Upper lobe of left lung (tissue), 6 donors: ENCODE measurements at regions not wholly inside any gene's neighbourhood (a gene's known extent, or its start where the extent isn't known, plus 50 kb on each side); places are given as distances from the start of the nearest gene placed in this dataset.

Experiments used
- ATAC-seq, 2 donors: fragments of 200-7000 bp; cut with Tn5 transposase; one replicate each; pipeline ENCODE4 v1.9.1; 2022; ENCODE audit warnings: mild to moderate bottlenecking in 2 of 2, moderate library complexity in 2 of 2; ENCODE audit not compliant: low FRiP score in 2 of 2
- DNase-seq, 2 donors: peaks; one replicate each; pipeline ENCODE4 v3.0.0-alpha.2; 2019 to 2020
- H3K27ac ChIP-seq, 4 donors: fragments of 200-600 bp; sonication (generic); one replicate each; pipeline ENCODE4 v1.5.1; 2016 to 2019
- H3K27me3 ChIP-seq, 4 donors: fragments of 200-600 bp; sonication (generic); one replicate each; pipeline ENCODE4 v1.5.1; 2017 to 2019
- H3K36me3 ChIP-seq, 4 donors: fragments of 200-600 bp; sonication (generic); one replicate each; pipeline ENCODE4 v1.5.1; 2016 to 2019
- H3K4me1 ChIP-seq, 4 donors: fragments of 200-600 bp; sonication (generic); one replicate each; pipeline ENCODE4 v1.5.1; 2018 to 2019
- H3K4me3 ChIP-seq, 4 donors: fragments of 200-600 bp; sonication (generic); one replicate each; pipeline ENCODE4 v1.5.1; 2017 to 2019; ENCODE audit warnings: mild to moderate bottlenecking in 2 of 4, moderate library complexity in 1 of 4
- H3K9me3 ChIP-seq, 4 donors: fragments of 200-600 bp; sonication (generic); one replicate each; pipeline ENCODE4 v1.5.1; 2018 to 2019
- CTCF ChIP-seq, 6 experiments: fragments of 450-650 bp in 4 of 6; fragments of 200-600 bp in 2 of 6; sonication (generic) in 2 of 6; IDR thresholded peaks; one replicate each; pipeline ENCODE4 v1.5.1; 2016 to 2019; ENCODE audit warnings: antibody characterized with exemption in 6 of 6
- EP300 ChIP-seq, 4 donors: sonication (generic); formaldehyde crosslinking; IDR thresholded peaks; one replicate each; pipeline ENCODE4 v1.5.1; 2017; ENCODE audit warnings: antibody characterized with exemption in 4 of 4, control low read depth in 2 of 4
- POLR2A ChIP-seq, 4 donors: fragments of 450-650 bp; IDR thresholded peaks; one replicate each; pipeline ENCODE4 v1.5.1; 2016 to 2017; ENCODE audit warnings: antibody characterized with exemption in 4 of 4, mild to moderate bottlenecking in 2 of 4
- POLR2AphosphoS5 ChIP-seq, 2 donors: sonication (generic); formaldehyde crosslinking; IDR thresholded peaks; one replicate each; pipeline ENCODE4 v1.5.1; 2017; ENCODE audit warnings: antibody characterized with exemption in 2 of 2
- WGBS, 2 donors: methylation state at CpG; one replicate each; pipeline ENCODE4 v1.1.5; 2017 to 2018; 5-methylcytosine and 5-hydroxymethylcytosine counted together
- donor health status: DM: no; HTN: no; CAD: no; lungs with moderate emphysema.
- donor health status: DM: no; HTN: yes; CAD: no; lungs with severe emphysema.

- TF ChIP-seq EP300 (IDR thresholded peaks at IDR 0.05) (no peak), POLR2AphosphoS5 (IDR thresholded peaks at IDR 0.05) (no peak), POLR2A (IDR thresholded peaks at IDR 0.05) (no peak)
- no peak for ATAC-seq
- H3K9me3 ChIP-seq, result no peaks in the 10 kb centered on the region
Measured at GRCh38 chr5:165227515-165227914, 1722.1 kb downstream of the MAT2B start.

GRCh38 chr5:165228184-165228583 is 1722.8 kb downstream of the MAT2B start:
- no peak overlapping the region for H3K27ac ChIP-seq
- ATAC-seq (no peak), DNase-seq (no peak)
- 77 to 83% methylated on average over 1 of the region's 1 CpG for WGBS, 2 donors
- TF ChIP-seq CTCF (IDR thresholded peaks at IDR 0.05) (no peak), POLR2AphosphoS5 (IDR thresholded peaks at IDR 0.05) (no peak), POLR2A (IDR thresholded peaks at IDR 0.05) (no peak), EP300 (IDR thresholded peaks at IDR 0.05) (no peak)
- no peaks in the 10 kb centered on the region for H3K27me3 ChIP-seq
- no peaks in the 10 kb centered on the region for H3K36me3 ChIP-seq
- no peak overlapping the region for H3K4me3 ChIP-seq
- H3K9me3 ChIP-seq, result no peaks in the 10 kb centered on the region
- H3K4me1 ChIP-seq, result no peaks in the 10 kb centered on the region

More at GRCh38 chr5:165227515-165227914, 1722.1 kb downstream of the MAT2B start:
- WGBS, 2 donors, result 82 to 87% methylated on average over 3 of the region's 3 CpGs
- no peak overlapping the region for H3K27ac ChIP-seq
- no peak for DNase-seq
- no peak overlapping the region for H3K4me3 ChIP-seq
- H3K27me3 ChIP-seq, result no peaks in the 10 kb centered on the region
- H3K36me3 ChIP-seq, result no peaks in the 10 kb centered on the region
- no peaks in the 10 kb centered on the region for H3K4me1 ChIP-seq

- Histone ChIP-seq H3K4me3 (no peak overlapping the region), H3K36me3 (no peaks in the 10 kb centered on the region), H3K4me1 (no peaks in the 10 kb centered on the region), H3K27me3 (no peaks in the 10 kb centered on the region), H3K27ac (no peak overlapping the region), H3K9me3 (no peaks in the 10 kb centered on the region)
- TF ChIP-seq EP300 (IDR thresholded peaks at IDR 0.05) (no peak), POLR2AphosphoS5 (IDR thresholded peaks at IDR 0.05) (no peak), POLR2A (IDR thresholded peaks at IDR 0.05) (no peak), CTCF (IDR thresholded peaks at IDR 0.05) (no peak)
- 52 to 60% methylated on average over 2 of the region's 2 CpGs for WGBS, 2 donors
- DNase-seq, result no peak
- ATAC-seq, result no peak
Measured at GRCh38 chr5:165231821-165232508, 1726.5 kb downstream of the MAT2B start.

GRCh38 chr5:165232509-165233028 is 1727.2 kb downstream of the MAT2B start:
- TF ChIP-seq CTCF (IDR thresholded peaks at IDR 0.05) (no peak), POLR2AphosphoS5 (IDR thresholded peaks at IDR 0.05) (no peak), POLR2A (IDR thresholded peaks at IDR 0.05) (no peak), EP300 (IDR thresholded peaks at IDR 0.05) (no peak)
- 41 to 49% methylated on average over 4 of the region's 4 CpGs for WGBS, 2 donors
- H3K4me1 ChIP-seq, result no peaks in the 10 kb centered on the region
- DNase-seq, result no peak
- H3K36me3 ChIP-seq, result no peaks in the 10 kb centered on the region
- H3K4me3 ChIP-seq, result no peak overlapping the region
- no peak for ATAC-seq
- H3K27ac ChIP-seq, result no peak overlapping the region
- no peaks in the 10 kb centered on the region for H3K27me3 ChIP-seq
- H3K9me3 ChIP-seq, result no peaks in the 10 kb centered on the region

- no peaks in the 10 kb centered on the region for H3K27me3 ChIP-seq
- no peak for ATAC-seq
- H3K9me3 ChIP-seq, result no peaks in the 10 kb centered on the region
- WGBS, 2 donors, result 84 to 88% methylated on average over 1 of the region's 1 CpG
- TF ChIP-seq CTCF (IDR thresholded peaks at IDR 0.05), result no peak
- H3K4me3 ChIP-seq, result no peak overlapping the region
- no peak for DNase-seq
- H3K4me1 ChIP-seq, result no peaks in the 10 kb centered on the region
- H3K36me3 ChIP-seq, result no peaks in the 10 kb centered on the region
- no peak overlapping the region for H3K27ac ChIP-seq
Measured at GRCh38 chr5:165241811-165242210, 1736.4 kb downstream of the MAT2B start.
